ENCODE measurements at regions not wholly inside any gene's neighbourhood (a gene's known extent, or its start where the extent isn't known, plus 50 kb on each side); places are given as distances from the start of the nearest gene placed in this dataset.

DNA sequence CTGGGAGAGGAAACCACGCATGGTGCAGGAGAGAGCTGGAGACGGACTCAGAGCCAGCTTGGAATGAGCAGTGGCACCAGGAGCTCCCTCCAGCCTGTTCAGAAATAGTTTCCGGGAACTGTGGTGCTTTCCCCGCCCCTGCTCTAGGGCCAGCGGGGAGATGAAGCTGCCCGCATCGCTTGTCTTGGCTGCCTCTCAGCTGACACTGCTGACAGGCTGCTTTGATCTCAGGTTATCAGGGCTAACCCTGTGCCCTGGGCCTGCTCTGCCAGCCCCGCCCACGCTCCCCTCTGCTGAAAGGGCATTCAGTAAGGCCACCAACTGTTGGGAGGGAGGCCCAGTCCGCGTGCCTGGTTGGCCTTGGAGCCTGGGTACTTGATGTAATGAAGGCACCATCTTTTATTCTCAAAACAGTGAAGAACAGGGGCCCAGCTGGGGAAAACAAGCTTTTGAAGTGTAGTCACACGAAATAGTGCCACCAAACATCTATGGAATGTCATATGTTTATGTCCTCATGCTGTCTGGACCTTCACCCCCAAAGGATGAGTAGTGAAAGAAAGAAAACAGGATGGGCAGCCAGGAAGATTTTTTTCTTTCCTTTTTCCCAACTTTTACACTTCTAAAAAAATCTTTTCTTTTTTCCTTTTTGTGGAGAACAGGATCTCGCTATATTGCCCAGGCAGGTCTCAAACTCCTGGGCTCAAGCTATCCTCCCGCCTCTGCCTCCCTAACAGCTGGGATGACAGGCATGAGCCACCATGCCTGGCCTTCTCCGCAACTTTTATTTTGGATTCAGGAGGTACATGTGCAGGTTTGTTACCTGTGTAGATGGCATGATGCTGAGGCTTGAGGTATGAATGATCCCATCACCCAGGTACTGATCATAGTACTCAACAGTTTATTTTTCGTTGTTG lies 115.9 kb upstream of the TBX3 start:
- H3K4me1 Mint-ChIP-seq (ENCODE audit: low read depth): peaks cover 19% of the 10 kb centered on the region
- no peak overlapping the region for H3K4me3 Mint-ChIP-seq
- H3K27me3 Mint-ChIP-seq: peaks cover 9% of the 10 kb centered on the region
- intact Hi-C loops (cut with micrococcal nuclease): no loop called here
- H3K36me3 Mint-ChIP-seq (ENCODE audit: low read depth): no peaks in the 10 kb centered on the region
- H3K9me3 Mint-ChIP-seq: no peaks in the 10 kb centered on the region
- H3K27ac Mint-ChIP-seq: no peak overlapping the region

DNA sequence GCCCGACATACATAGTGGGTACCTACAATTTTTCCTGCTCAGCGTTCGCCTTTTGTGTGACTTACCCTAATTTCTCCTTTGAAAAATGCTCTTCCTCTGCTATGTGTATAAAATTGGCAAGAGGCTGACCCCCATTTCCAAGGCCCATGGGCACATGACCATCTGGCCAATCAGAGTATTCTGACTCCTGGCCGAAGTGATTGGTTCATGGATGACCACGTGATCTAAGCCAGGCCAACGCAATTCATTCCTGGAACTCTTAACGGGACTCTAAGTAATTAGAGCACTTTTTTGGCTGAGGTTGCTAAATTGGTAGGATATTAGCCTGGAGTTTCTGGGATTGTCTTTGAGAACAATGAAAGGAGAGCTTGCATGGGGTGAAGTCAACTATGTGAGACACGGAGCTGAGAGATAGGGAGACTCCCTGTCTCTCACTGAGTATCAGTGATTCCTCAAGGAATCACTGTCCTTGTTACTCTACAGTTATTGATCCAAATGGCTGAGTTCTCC lies 110.1 kb upstream of the TBX3 start:
- Mint-ChIP-seq H3K4me3 (no peak overlapping the region), H3K36me3 (ENCODE audit: low read depth) (no peaks in the 10 kb centered on the region), H3K27me3 (peaks cover 33% of the 10 kb centered on the region), H3K4me1 (ENCODE audit: low read depth) (peaks cover 5% of the 10 kb centered on the region), H3K27ac (no peak overlapping the region), H3K9me3 (no peaks in the 10 kb centered on the region)
- intact Hi-C loops (cut with micrococcal nuclease): no loop called here

DNA sequence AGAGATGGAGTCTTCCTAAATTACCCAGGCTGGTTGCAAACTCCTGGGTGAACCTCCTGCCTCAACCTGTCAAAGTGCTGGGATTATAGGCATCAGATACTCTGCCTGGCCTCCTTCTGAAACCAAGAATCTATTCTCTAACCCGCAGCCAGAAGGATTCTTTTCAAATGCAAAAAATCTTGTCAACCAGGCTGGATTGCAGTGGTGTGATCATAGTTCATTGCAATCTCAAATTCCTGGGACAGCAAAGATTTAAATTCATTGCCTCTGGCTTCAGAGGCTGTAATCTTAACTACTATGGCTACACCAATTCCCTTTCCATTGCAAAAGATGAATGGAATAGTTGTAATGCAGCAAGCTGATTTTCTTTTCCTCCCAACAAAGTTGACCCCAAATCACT lies 106.3 kb upstream of the TBX3 start:
- Mint-ChIP-seq H3K36me3 (ENCODE audit: low read depth) (no peaks in the 10 kb centered on the region), H3K27me3 (peaks cover 32% of the 10 kb centered on the region), H3K9me3 (no peaks in the 10 kb centered on the region), H3K4me3 (no peak overlapping the region), H3K4me1 (ENCODE audit: low read depth) (no peaks in the 10 kb centered on the region), H3K27ac (no peak overlapping the region)
- intact Hi-C loops (cut with micrococcal nuclease): no loop called here

GRCh38 chr12:114789821-114790220 lies 105.8 kb upstream of the TBX3 start:
- intact Hi-C loops (cut with micrococcal nuclease): no loop called here
- Mint-ChIP-seq H3K27me3 (peaks cover 32% of the 10 kb centered on the region), H3K4me1 (ENCODE audit: low read depth) (no peaks in the 10 kb centered on the region)

GRCh38 chr12:114789276-114789675 lies 105.3 kb upstream of the TBX3 start:
- H3K4me1 Mint-ChIP-seq (ENCODE audit: low read depth): no peaks in the 10 kb centered on the region
- no peaks in the 10 kb centered on the region for H3K9me3 Mint-ChIP-seq
- H3K27ac Mint-ChIP-seq: no peak overlapping the region
- no peaks in the 10 kb centered on the region for H3K36me3 Mint-ChIP-seq (ENCODE audit: low read depth)
- intact Hi-C loops (cut with micrococcal nuclease): no loop called here
- H3K27me3 Mint-ChIP-seq: peaks cover 28% of the 10 kb centered on the region
- H3K4me3 Mint-ChIP-seq: no peak overlapping the region

More at GRCh38 chr12:114789821-114790220, 105.8 kb upstream of the TBX3 start:
- Mint-ChIP-seq H3K9me3 (no peaks in the 10 kb centered on the region), H3K36me3 (ENCODE audit: low read depth) (no peaks in the 10 kb centered on the region), H3K4me3 (no peak overlapping the region), H3K27ac (no peak overlapping the region)

DNA sequence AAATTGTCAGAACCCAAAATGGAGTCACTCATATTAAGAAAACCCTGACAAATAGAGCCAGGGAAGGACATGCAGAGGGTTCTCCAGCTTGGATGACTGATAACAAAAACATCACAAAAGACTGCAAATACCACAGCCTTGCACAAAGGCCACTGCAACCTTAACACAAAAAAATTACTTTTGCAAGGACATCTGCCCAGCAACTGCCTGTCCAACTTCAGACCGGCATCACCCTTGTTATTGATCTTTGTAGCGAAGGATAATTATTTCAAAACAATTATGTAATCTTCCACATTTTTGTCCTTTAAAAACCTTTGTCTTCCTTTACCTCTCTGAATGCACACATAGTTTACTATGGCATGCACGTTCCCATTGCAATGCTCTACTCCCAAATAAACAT lies 100.6 kb upstream of the TBX3 start:
- intact Hi-C loops (cut with micrococcal nuclease): no loop called here
- Mint-ChIP-seq H3K27ac (no peak overlapping the region), H3K9me3 (no peaks in the 10 kb centered on the region), H3K36me3 (ENCODE audit: low read depth) (no peaks in the 10 kb centered on the region), H3K4me3 (no peak overlapping the region), H3K4me1 (ENCODE audit: low read depth) (no peaks in the 10 kb centered on the region), H3K27me3 (peaks cover 18% of the 10 kb centered on the region)

- Mint-ChIP-seq H3K27me3 (peaks cover 17% of the 10 kb centered on the region), H3K9me3 (no peaks in the 10 kb centered on the region), H3K36me3 (ENCODE audit: low read depth) (no peaks in the 10 kb centered on the region), H3K4me3 (no peak overlapping the region), H3K4me1 (ENCODE audit: low read depth) (no peaks in the 10 kb centered on the region), H3K27ac (no peak overlapping the region)
- intact Hi-C loops (cut with micrococcal nuclease): no loop called here
Observed at GRCh38 chr12:114783089-114783618, 99.2 kb upstream of the TBX3 start.

DNA sequence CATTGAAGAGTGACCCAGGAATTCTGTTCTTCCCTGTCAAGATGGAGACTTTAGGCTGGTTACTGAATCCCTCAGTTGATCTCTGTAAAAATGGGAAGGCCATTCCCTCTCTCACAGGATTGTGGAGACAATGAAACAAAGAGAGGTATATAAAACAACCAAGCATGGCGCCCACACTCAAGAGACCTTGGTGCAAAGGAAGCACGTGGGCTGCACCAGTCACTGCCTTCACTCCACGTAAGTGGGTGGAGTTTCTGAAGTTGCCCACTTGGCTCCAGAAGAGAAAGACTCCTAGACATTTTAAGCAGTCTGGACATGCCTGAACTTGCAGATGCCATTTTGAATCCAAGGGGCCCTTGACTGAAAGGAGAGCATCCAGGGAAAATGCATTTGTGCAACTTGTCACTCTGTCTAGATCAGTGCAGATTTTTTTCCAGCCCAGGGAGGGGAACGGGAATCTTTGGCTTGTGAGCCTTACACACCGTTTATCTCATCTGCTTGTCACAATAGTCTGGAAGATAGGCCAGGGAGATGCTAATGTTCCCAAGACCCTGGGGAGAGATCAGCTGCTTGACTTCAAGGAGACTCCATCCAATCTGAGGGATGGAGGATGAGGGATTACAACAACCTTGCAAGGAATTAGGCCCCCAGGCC lies 96.9 kb upstream of the TBX3 start:
- no peaks in the 10 kb centered on the region for H3K9me3 Mint-ChIP-seq
- no peak overlapping the region for H3K4me3 Mint-ChIP-seq
- no peaks in the 10 kb centered on the region for H3K36me3 Mint-ChIP-seq (ENCODE audit: low read depth)
- H3K27me3 Mint-ChIP-seq: peaks cover 22% of the 10 kb centered on the region
- H3K27ac Mint-ChIP-seq: no peak overlapping the region
- intact Hi-C loops (cut with micrococcal nuclease): no loop called here
- H3K4me1 Mint-ChIP-seq (ENCODE audit: low read depth): no peaks in the 10 kb centered on the region

DNA sequence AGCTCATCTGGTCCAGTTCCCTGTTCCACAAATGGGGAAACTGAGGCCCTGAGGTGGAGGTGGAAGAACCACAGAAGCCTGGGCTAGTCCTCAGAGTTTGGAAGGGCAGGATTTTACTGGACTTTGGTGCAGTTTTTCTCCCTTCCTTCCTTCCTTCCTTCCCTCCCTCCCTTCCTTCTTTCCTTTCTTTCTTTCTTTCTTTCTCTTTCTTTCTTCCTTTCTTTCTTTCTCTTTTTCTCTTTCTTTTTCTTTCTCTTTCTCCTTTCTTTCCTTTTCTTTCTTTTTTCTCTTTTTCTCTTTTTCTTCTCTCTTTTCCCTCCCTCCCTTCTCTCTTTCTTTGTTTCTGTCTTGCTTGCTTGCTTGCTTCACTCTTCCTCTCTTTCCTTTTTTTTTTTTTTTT lies 95.7 kb upstream of the TBX3 start:
- intact Hi-C loops (cut with micrococcal nuclease): no loop called here
- Mint-ChIP-seq H3K4me1 (ENCODE audit: low read depth) (no peaks in the 10 kb centered on the region), H3K27me3 (peaks cover 22% of the 10 kb centered on the region), H3K27ac (no peak overlapping the region), H3K36me3 (ENCODE audit: low read depth) (no peaks in the 10 kb centered on the region), H3K4me3 (no peak overlapping the region), H3K9me3 (no peaks in the 10 kb centered on the region)

GRCh38 chr12:114779186-114779585 lies 95.2 kb upstream of the TBX3 start:
- Mint-ChIP-seq H3K9me3 (no peaks in the 10 kb centered on the region), H3K27ac (no peak overlapping the region), H3K4me3 (no peak overlapping the region), H3K4me1 (ENCODE audit: low read depth) (no peaks in the 10 kb centered on the region), H3K27me3 (peaks cover 21% of the 10 kb centered on the region), H3K36me3 (ENCODE audit: low read depth) (no peaks in the 10 kb centered on the region)
- intact Hi-C loops (cut with micrococcal nuclease): no loop called here

DNA sequence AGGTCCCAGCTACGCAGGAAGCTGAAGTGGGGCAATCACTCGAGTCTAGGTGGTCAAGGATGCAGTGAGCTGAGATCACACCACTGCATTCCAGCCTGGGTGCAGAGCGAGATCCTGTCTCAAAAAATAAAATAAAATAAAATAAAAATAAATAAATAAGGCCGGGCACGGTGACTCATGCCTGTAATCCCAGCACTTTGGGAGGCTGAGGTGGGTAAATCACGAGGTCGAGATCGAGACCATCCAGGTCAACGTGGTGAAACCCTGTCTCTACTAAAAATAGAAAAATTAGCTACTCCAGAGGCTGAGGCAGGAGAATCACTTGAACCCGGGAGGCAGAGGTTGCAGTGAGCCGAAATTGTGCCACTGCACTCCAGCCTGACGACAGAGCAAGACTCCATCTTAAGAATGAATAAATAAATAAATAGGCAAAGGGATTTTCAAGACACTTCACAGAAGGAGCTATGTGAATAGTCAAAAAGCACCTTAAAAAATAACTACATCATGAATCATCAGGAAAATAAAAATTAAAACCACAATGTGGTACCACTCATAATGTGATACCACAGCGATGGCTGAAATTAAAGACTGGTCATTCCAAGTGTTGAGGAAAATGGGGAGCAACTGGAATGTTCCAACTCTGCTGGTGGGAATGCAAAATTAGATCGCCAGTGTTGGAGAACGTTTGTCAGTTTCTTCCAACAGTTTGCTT lies 92.9 kb upstream of the TBX3 start:
- Mint-ChIP-seq H3K27ac (no peak overlapping the region), H3K9me3 (no peaks in the 10 kb centered on the region), H3K4me3 (no peak overlapping the region), H3K36me3 (ENCODE audit: low read depth) (no peaks in the 10 kb centered on the region), H3K4me1 (ENCODE audit: low read depth) (no peaks in the 10 kb centered on the region), H3K27me3 (peaks cover 22% of the 10 kb centered on the region)
- intact Hi-C loops (cut with micrococcal nuclease): no loop called here

- no peak overlapping the region for H3K4me3 Mint-ChIP-seq
- no peaks in the 10 kb centered on the region for H3K4me1 Mint-ChIP-seq (ENCODE audit: low read depth)
- H3K36me3 Mint-ChIP-seq (ENCODE audit: low read depth): no peaks in the 10 kb centered on the region
- intact Hi-C loops (cut with micrococcal nuclease): no loop called here
- H3K27me3 Mint-ChIP-seq: peaks cover 16% of the 10 kb centered on the region
- no peak overlapping the region for H3K27ac Mint-ChIP-seq
- no peaks in the 10 kb centered on the region for H3K9me3 Mint-ChIP-seq
Observed at GRCh38 chr12:114774699-114775098, 90.7 kb upstream of the TBX3 start.

DNA sequence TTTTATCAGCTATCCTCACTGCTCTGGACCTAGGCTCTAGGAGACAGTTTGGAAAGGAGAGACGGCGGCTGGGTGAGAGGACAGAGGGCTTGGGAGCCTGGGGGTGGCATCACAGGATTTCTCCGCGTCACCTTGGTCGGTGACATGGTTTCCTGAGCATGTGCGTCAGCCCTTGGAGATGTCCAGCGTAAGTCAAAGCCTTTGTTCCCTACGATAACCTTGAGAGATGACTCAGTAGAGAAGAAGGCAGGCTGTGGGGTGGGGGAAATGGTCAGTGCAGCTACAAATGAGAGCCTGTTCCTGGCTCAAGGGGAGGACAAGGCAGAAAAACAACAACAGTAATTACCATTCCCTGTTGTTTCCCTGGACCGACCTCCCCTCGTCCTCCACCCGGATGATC lies 90.2 kb upstream of the TBX3 start:
- H3K27me3 Mint-ChIP-seq: peaks cover 12% of the 10 kb centered on the region
- peaks cover 5% of the 10 kb centered on the region for H3K4me1 Mint-ChIP-seq (ENCODE audit: low read depth)
- no peak overlapping the region for H3K27ac Mint-ChIP-seq
- no peak overlapping the region for H3K4me3 Mint-ChIP-seq
- H3K9me3 Mint-ChIP-seq: no peaks in the 10 kb centered on the region
- H3K36me3 Mint-ChIP-seq (ENCODE audit: low read depth): no peaks in the 10 kb centered on the region
- intact Hi-C loops (cut with micrococcal nuclease): no loop called here

GRCh38 chr12:114770323-114770722 lies 86.3 kb upstream of the TBX3 start:
- Mint-ChIP-seq H3K36me3 (ENCODE audit: low read depth) (no peaks in the 10 kb centered on the region), H3K4me1 (ENCODE audit: low read depth) (peaks cover 13% of the 10 kb centered on the region), H3K27ac (no peak overlapping the region), H3K27me3 (peaks cover 5% of the 10 kb centered on the region), H3K4me3 (no peak overlapping the region), H3K9me3 (no peaks in the 10 kb centered on the region)
- intact Hi-C loops (cut with micrococcal nuclease): no loop called here

Data from dendritic cell treated with granulocyte-macrophage colony-stimulating factor and Interleukin-4, amounts not matched to agents 40 ng/mL and 50 ng/mL, for 4 days (primary cell).